GM18517 (cell line): ENCODE measurements at regions not wholly inside any gene's neighbourhood (a gene's known extent, or its start where the extent isn't known, plus 50 kb on each side); places are given as distances from the start of the nearest gene placed in this dataset.

ENCODE experiments used
- ATAC-seq: cut with Tn5 transposase; IDR thresholded peaks from one replicate; pipeline ENCODE4 v1.9.1; 2021; ENCODE audit warnings: mild to moderate bottlenecking, moderate library complexity; ENCODE audit not compliant: unreplicated experiment

DNA sequence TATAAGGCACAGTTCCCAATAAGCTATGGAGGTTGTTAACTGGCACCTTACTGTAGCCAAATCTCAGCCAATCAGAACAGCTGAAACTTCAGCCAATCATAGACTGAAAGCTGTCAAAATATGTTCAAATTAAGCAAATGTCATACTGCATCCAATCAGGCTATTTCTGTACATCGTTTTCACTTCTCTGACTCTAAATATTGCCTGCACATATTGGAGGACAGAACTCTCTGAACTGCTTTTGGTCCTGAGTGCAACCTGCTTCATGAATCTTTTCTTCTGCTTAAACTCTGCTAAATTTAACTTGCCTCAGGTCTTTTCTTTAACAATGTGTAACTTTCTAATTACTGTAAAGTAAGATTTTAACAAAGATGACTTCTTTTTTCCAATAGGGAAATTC lies 1198.9 kb upstream of the PCDH7 start:
- ATAC-seq, result no peak

DNA sequence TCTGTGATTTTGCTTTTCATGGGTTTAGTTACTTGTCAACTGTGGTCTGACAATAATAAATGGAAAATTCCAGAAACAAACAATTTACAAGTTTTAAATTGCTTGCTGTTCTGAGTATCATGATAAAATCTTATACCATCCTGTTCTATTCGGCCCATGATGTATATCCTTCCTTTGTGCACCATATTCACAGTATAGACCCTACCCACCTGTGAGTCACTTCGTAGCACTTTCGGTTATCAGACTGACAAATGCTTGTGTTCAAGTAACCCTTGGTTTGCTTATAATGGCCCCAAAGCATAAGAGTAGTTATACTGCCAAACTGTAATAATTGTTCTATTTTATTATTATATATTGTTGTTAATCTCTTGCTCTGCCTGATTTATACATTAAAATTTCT lies 1183.4 kb upstream of the PCDH7 start:
- ATAC-seq, result no peak

DNA sequence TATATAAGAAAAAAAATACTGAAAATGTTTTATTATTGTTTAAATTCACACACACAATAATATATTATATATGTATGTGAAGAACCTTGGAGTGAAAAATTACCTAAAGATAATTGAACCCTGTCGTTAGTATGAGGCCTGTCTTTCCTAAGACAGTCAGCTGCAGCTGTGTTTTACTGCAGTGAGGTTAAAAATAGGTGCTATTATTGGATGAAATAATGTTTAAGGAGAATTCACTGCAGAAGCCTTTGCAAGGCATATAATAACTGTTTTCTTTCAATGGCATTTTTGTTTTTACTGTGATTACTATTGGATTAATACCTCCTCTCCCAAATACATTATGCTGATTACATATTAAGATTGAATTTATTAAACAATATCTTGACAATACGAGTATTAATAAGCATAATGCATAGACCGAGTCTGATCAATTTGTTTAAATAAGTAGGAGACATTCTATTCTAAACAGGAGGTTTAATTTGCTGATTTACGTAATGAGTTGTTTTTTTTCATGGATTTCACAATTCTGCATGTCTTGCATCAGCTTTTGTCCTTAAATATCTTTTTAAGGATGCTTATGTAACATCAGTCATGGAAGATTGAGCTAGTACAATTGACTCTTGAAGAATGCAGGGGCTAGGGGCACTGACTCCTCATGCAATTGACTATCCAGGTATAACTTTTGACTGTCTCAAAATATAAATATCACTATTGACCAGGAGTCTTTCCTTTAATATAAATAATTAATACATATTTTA lies 1181.1 kb upstream of the PCDH7 start:
- ATAC-seq, result no peak

DNA sequence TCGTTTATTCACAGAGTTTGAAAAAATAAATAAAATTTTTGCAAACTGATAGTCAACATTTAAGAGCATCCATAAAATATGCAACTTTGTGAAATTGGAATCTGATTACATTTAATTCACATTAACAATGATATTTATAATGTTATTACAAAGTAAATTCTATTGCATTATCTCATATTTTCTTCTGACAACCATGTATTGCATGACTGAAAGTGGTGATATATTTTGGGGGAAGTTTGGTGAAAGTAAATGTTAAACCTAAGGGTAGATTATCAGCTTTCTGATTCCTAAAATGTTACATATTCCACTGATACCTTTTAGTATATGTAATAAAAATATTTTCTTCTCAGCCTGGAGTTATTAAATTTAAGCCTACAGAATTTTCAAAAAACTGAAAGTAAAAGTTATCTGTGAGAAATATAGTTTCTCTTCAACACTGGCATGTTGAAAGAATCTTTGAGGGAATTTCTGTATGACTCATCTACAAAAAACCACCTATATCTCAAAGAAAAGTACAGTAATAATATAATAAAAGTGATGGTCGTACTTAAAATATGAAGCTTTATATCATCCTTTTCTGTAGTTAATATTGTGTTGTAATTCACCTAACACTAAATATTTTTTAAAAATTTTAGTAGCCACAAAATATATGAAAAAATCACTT lies 1179.6 kb upstream of the PCDH7 start:
- ATAC-seq, result no peak

DNA sequence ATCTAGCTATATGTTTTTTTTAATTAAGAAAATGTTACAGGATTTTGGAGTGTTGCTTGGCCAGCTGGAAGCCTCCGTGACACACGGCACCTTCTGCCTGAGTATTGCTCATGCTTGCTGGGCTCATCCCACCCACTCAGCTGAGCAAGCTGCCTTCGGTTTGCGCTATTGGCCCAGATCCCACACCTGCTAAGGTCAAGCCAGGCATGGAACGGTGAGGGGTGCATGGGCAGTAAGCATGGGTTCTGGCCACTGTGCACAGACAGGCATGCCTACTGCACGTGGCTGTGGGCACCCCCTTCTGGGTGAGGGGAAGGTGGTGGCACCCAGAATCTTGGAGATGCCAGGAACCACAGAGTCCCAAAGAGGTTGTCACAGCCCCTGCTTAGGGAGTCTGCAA lies 1178.4 kb upstream of the PCDH7 start:
- ATAC-seq, result no peak

DNA sequence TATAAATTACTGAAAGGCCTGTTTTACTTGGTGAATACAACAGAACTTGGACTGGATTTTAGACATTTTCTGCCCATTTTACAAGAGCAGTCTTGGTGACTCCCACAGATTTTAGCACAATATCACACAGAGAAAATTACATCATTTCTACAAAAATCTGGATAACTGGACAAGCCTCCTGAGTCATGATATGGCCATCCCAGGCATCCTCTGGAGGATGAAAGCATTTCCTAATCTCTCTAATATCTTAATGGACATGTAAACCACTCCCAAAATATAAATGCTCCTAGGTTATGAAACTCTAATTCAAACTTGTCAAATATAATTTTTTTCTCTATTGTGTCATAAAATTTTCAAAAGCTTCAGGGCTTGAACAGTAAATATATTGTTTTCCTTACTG lies 1170.8 kb upstream of the PCDH7 start:
- ATAC-seq, result no peak

DNA sequence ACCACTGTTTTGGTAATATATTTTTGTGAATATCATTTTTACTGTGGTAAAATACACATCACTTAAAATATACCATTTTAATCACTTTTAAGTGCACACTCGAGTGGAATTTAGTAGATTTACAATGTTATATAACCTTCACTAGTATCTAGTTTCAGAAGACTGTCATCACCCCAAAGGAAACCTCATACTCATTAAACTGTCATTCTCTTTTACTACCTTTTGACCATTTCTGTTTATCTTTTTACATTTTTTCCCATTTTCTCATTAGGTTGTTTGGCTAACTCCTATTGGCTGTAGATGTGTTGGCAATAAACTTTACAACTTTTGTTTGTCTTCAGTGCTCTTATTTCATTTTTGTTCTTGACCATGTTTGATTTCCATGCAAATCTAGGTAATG lies 1168.3 kb upstream of the PCDH7 start:
- ATAC-seq, result no peak

DNA sequence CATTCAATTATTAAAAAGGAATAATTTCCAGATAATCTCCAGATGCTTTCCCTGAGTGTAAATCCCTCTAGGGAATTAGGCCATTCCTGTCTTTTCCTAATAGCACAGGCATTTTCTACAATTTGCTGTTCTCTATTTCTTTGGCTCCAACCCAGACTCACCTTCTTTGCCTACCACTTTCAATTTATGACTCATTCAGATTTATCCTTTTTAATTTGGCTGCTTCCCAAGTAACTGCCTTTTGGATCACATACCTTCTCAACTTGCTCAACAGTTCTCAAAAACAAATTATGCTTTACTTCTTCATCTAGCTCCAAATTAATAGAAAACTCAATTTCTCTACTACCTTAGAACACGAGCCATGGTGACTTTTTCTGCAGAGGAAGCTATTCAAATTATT lies 1166.3 kb upstream of the PCDH7 start:
- ATAC-seq, result no peak

DNA sequence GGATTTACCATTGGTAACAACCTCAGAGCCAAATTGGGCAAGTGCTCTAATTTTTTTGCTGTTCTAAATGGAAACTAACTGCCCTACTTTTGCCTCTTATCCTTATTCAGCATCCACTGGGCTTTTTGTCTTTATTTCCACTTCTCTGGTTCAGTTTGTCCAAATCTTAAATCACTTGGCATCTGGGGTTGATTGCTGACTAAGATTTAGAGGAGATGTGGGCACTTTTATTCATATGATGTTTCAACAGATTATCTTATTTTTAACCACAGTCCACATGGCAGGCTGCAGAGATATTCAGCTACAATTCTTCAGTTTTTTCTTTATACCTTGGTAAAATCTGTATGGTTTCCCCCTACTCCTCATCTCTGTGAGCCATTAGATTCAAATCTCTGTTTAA lies 1161.4 kb upstream of the PCDH7 start:
- no peak for ATAC-seq

DNA sequence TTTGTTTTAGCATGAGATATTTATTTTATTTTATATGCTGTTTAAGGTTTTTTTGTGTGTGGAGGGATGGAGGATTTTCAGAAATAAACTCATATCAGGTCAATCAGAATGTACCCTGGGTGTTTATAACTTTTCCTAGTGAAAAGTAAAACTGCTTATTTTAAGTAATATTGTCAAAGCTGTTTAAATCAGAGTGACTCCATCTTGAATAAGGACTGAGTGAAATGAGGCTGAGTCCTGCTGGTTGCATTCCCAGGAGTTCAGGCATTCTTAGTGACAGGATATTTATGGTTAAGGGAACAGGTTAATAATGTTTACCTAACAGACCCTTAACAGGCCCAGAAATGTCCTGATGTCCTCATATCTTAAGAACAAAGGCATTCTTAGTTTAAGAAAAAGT lies 1160.9 kb upstream of the PCDH7 start:
- ATAC-seq, result no peak

DNA sequence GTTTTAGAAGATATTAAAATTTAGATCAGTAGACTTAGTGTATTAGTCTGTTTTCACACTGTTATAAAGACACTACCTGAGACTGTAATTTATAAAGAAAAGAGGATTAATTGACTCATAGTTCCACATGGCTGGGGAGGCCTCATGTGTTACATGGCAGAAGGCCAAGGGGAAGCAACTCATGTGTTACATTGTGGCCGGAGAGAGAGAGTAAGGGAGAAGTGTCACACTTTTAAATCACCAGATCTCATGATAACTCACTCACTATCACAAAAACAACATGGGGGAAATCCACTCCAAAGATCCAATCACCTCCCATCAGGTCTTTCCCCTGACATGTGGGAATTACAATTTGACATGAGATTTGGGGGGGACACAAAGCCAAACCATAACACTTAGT lies 1159.7 kb upstream of the PCDH7 start:
- ATAC-seq, result no peak

DNA sequence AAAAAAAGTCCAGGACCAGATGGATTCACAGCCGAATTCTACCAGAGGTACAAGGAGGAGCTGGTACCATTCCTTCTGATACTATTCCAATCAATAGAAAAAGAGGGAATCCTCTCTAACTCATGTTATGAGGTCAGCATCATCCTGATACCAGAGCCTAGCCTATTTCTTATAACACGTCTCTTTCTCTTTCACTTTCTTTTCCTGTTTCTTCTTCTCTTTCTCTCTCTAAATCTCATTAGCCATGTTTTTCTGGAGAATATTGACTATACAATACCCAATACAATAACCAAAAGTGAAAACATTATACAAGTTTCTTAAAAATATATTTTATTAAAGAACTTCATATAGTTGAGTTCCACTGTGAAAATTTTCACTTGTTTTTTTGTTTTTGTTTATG lies 1154.9 kb upstream of the PCDH7 start:
- ATAC-seq, result no peak

DNA sequence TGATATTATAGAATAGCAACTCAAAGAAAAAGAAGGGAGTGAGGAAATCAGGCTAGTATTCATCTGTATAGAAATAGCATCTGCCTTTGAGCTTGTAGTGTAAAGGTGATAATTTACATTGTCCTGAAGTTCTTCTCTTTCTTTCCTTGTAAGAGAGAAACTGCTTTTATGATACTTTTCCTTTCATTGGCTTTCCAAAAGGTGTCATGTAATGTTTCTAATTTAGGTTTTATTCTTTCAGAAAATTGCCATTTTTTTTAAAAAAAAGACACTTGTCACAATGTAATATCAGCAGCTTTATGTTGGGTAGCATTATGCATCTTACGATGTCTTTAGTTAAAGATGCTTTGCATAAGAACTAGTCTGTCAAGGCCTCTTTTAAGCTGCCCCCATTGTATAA lies 1153.8 kb upstream of the PCDH7 start:
- no peak for ATAC-seq

DNA sequence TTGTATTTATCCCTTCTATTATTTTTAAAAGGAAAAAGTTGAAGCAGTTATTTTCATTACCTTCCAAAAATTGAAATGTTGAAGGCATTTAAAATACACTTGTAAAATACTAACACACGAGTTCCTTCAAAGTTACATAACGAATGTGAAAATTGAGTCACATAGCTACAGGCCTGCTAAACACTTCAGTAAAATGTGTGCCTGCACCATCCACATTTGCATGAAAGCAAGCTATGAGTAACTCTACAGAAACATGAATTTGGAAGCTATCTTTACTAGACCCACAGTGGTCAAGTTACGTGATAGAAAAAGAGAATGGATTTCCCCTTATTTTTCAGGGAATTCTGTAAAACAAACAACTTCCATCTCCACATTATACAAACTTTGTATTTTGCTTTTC lies 1148.8 kb upstream of the PCDH7 start:
- no peak for ATAC-seq

DNA sequence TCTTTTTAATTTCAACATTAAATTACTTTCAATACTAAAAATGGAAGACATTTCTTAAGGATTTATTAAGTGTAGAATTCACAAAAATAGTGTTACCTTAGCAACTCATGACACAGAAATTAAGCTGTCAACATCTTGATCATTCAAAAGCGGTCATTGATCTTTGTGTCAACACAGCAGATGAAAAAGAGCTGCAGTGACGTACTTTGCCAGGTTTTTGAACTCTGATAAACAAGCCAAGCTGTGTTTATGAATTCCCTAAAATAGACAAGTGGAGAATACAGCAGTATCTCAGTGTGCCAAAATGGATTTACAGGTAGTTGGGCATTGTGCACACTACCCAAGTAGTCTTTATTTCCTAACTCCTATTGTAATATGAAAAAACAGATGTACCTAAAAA lies 1141.8 kb upstream of the PCDH7 start:
- ATAC-seq, result no peak

DNA sequence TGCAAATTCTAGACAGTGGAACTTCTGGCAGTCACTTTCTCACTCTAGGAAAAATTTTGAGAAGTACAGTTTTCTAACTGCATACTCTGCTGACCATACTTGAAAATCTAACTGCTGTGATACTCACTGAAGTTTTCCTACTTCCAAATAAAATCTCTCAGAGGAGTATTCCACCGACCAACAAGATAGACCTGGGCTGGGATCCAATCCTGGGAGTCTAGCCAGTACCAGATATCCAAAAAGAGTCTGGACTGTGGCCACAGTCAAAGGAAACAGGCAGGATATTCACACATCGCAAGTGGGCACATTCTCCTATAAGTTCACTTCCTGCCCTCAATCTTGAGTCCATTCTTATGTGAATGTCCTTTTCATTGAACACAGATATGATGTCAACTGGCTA lies 1138.7 kb upstream of the PCDH7 start:
- no peak for ATAC-seq

DNA sequence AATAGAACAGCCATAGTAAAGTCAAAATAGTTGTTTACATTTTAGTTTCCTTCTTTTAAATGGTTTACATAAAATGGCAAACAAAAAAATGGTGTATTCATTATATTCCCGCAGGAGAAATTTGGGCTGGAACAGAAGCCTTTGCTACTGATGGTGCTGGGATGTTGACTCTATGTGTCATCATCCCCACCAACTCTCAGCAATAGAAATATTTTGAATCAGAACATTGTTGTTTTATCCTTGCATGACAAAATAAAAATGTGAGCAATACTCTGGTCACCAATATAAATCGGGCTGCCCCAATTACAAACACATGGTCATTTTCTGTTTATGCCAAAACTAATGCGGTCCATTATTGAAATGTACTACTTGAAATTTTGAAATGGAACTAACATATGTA lies 1131.6 kb upstream of the PCDH7 start:
- no peak for ATAC-seq

DNA sequence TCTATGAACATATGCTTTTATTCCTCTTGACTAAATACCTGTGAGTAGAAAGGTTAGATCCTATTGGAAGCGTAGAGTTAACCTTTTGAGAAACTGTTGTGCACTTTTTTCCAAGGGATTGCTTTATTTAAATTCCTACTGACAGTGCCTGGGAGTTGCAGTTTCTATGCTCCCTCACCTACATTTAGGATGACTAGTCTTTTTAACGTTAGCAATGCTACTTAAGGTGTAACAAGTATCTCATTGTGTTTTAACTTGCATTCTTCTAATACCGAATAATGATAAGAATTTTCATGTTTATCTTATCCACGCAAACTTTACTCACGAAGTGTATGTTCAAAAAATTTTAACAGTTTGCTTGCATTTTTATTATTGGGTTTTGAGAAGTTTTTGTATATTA lies 1123.9 kb upstream of the PCDH7 start:
- ATAC-seq, result no peak

DNA sequence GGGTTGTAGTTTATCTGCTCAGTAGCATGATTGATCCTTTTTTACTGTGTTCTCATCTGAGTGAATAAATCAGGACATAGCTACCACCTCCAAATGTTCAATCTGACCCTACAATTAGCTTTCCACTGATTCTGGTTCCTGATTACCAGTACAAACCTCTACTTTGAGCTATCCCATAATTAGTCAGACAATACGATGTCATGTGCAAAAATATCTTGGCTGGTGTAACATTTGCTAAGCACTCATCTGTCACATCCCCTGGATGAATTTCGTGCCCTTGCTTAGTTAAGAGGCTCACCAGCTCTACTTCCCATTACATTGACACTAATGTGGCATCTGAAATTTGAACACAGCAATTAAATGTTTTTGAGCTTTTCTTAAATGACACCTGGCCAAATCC lies 1101.0 kb upstream of the PCDH7 start:
- no peak for ATAC-seq

DNA sequence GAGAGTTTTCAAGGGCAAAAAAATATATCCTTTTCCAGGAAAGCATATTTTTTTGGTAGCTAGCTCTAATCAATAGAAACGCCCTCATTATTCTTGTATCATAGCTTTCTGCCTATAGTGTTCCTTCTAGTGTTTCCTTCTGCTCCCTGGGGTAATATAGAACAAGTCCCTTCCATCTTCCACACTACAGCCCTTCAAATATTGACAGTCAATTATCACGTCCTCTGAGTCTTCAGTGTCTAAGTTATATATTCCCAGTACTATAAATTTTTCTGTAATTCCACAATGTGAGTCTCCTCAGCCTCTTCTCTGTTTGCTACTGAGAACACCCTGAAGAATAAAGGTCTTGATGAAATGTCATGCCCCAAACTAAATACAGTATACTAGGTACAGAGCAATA lies 1088.0 kb upstream of the PCDH7 start:
- ATAC-seq, result no peak

DNA sequence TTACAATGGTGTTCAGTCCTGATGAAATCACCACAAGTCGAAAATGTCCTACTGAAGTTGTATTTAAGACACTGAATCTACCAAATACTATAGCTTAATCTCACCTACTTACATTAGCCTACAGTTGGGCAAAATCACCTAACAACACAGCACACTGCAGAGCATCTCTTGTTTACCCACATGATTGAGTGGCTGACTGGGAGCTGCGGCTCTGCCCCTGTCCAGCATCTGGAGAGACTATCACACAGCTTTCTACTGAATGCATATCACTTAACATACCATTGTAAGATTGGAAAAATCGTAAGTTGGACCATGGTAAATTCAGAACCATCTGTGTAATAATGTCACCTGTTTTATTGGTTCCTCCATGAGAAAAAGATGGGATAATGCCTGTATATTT lies 1083.2 kb upstream of the PCDH7 start:
- ATAC-seq, result no peak

DNA sequence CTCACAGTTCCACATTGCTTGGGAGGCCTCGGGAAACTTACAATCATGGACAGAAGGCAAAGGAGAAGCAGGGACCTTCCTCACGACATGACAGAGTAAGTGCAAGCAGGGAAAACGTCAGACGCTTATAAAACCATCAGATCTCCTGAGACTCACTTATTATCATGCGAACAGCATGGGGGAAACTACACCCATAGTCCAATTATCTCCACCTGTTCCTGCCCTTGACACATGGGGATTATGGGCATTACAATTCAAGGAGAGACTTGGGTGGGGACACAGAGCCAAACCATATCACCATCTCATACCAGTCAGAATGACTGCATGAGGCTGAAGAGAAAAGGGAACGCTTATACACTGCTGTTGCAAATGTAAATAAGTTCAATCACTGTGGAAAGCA lies 1066.9 kb upstream of the PCDH7 start:
- ATAC-seq, result no peak

DNA sequence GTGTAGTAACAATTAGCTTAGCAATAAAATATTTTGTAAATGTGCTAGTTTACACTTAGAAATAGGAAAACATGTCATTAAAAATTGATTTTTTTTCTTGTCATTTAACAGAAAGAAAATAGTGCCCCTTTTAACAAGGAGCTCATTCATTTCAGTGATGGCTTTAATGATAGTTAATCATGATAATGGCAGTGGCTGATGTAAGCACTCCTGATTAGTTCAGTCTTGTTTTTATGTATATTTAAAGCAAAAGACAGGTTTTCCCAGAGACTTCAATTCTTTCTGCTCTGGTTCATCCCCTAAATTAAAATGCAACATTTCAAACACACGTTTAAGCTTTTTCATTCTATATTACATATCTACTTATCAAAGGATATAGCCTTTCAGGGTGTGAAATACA lies 1039.5 kb upstream of the PCDH7 start:
- ATAC-seq, result no peak
